KMS-11 (cell line): ENCODE measurements at regions not wholly inside any gene's neighbourhood (a gene's known extent, or its start where the extent isn't known, plus 50 kb on each side); places are given as distances from the start of the nearest gene placed in this dataset.

Source experiments
- H2AFZ ChIP-seq: fragments of 200-600 bp; sonication (generic); 2 replicates; pipeline ENCODE4 v1.6.1; 2016; ENCODE audit warnings: antibody characterized with exemption, mixed run types, low read depth
- H3K27ac ChIP-seq: fragments of 200-600 bp; sonication (generic); 2 replicates; pipeline ENCODE4 v1.6.1; 2016; ENCODE audit warnings: mild to moderate bottlenecking, mixed run types
- H3K27me3 ChIP-seq: fragments of 200-600 bp; sonication (generic); 2 replicates; pipeline ENCODE4 v1.6.1; 2017; ENCODE audit warnings: mild to moderate bottlenecking, low read depth, mixed run types, moderate library complexity; ENCODE audit not compliant: insufficient read depth
- H3K36me3 ChIP-seq: fragments of 200-600 bp; sonication (generic); 2 replicates; pipeline ENCODE4 v1.6.1; 2017; ENCODE audit warnings: mild to moderate bottlenecking, mixed run types; ENCODE audit not compliant: insufficient read depth
- H3K4me1 ChIP-seq: fragments of 200-600 bp; sonication (generic); 2 replicates; pipeline ENCODE4 v1.6.1; 2016; ENCODE audit warnings: mild to moderate bottlenecking, low read depth, mixed run types; ENCODE audit not compliant: poor library complexity, severe bottlenecking
- H3K4me2 ChIP-seq: fragments of 200-600 bp; sonication (generic); 2 replicates; pipeline ENCODE4 v1.7.0; 2016; ENCODE audit warnings: mild to moderate bottlenecking, mixed run types
- H3K4me3 ChIP-seq: fragments of 200-600 bp; sonication (generic); IDR thresholded peaks from 2 replicates; pipeline ENCODE4 v1.6.1; 2017; ENCODE audit warnings: low read depth, low read length, mixed read lengths; ENCODE audit not compliant: insufficient read depth
- H3K79me2 ChIP-seq: fragments of 200-600 bp; sonication (generic); 2 replicates; pipeline ENCODE4 v1.6.1; 2016; ENCODE audit warnings: low read depth, mixed run types; ENCODE audit not compliant: insufficient read depth
- H3K9ac ChIP-seq: fragments of 200-600 bp; sonication (generic); 2 replicates; pipeline ENCODE4 v1.6.1; 2016; ENCODE audit warnings: mild to moderate bottlenecking, mixed run types
- H4K20me1 ChIP-seq: fragments of 200-600 bp; sonication (generic); 2 replicates; pipeline ENCODE4 v1.6.1; 2016; ENCODE audit warnings: mild to moderate bottlenecking, mixed run types; ENCODE audit not compliant: insufficient read depth
- TF ChIP-seq, protein P1 (sequence below): fragments of 200-600 bp; sonication (generic); conservative IDR thresholded peaks from 2 replicates; pipeline ENCODE4 v1.6.1; 2017; ENCODE audit warnings: low read depth, mild to moderate bottlenecking, antibody characterized with exemption, low read length, moderate library complexity, mixed read lengths

DNA sequence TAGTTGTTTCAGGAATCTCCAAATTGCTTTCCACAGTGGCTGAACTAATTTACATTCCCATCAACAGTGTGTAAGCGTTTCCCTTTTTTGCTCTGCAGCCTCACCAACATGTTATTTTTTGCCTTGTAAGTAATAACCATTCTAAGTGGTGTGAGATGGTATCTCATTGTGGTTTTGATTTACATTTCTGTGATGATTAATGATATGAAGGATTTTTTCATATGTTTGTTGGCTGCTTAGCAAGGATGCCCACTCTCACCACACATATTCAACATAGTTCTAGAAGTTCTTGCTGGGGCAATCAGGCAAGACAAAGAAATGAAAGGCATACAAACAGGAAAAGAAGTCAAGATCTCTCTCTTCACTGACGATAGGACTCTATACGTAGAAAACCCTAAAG, 472.4 kb downstream of the ZNF674 start:
- Histone ChIP-seq H3K79me2 (no peaks in the 10 kb centered on the region), H3K27ac (no peak overlapping the region), H4K20me1 (no peaks in the 10 kb centered on the region), H3K36me3 (no peaks in the 10 kb centered on the region), H3K4me3 (no peak overlapping the region), H3K4me1 (no peaks in the 10 kb centered on the region), H3K27me3 (no peaks in the 10 kb centered on the region), H3K9ac (no peak overlapping the region), H2AFZ (no peak overlapping the region), H3K4me2 (no peak overlapping the region)
- TF ChIP-seq, protein P1, sequence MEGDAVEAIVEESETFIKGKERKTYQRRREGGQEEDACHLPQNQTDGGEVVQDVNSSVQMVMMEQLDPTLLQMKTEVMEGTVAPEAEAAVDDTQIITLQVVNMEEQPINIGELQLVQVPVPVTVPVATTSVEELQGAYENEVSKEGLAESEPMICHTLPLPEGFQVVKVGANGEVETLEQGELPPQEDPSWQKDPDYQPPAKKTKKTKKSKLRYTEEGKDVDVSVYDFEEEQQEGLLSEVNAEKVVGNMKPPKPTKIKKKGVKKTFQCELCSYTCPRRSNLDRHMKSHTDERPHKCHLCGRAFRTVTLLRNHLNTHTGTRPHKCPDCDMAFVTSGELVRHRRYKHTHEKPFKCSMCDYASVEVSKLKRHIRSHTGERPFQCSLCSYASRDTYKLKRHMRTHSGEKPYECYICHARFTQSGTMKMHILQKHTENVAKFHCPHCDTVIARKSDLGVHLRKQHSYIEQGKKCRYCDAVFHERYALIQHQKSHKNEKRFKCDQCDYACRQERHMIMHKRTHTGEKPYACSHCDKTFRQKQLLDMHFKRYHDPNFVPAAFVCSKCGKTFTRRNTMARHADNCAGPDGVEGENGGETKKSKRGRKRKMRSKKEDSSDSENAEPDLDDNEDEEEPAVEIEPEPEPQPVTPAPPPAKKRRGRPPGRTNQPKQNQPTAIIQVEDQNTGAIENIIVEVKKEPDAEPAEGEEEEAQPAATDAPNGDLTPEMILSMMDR: no peak

DNA sequence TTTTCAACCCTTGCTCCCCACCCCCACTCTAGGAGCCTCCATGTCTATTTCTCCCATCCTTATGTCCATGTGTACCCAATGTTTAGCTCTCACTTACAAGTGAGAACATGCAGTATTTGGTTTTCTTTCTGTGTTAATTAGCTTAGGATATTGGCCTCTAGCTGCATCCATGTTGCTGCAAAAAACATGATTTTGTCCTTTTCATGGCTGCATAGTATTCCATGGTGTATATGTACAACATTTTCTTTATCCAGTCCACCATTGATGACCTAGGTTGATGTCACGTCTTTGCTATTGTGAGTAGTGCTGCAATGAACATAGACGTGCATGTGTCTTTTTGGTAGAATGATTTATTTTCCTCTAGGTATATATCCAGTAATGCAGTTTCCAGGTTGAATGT, 472.8 kb downstream of the ZNF674 start:
- H3K4me2 ChIP-seq: no peak overlapping the region
- no peak overlapping the region for H3K27ac ChIP-seq
- H3K4me3 ChIP-seq: no peak overlapping the region
- no peaks in the 10 kb centered on the region for H3K4me1 ChIP-seq
- H3K9ac ChIP-seq: no peak overlapping the region
- H3K36me3 ChIP-seq: no peaks in the 10 kb centered on the region
- no peak overlapping the region for H2AFZ ChIP-seq
- no peaks in the 10 kb centered on the region for H3K79me2 ChIP-seq
- no peaks in the 10 kb centered on the region for H4K20me1 ChIP-seq
- TF ChIP-seq, protein P1: no peak
- no peaks in the 10 kb centered on the region for H3K27me3 ChIP-seq

DNA sequence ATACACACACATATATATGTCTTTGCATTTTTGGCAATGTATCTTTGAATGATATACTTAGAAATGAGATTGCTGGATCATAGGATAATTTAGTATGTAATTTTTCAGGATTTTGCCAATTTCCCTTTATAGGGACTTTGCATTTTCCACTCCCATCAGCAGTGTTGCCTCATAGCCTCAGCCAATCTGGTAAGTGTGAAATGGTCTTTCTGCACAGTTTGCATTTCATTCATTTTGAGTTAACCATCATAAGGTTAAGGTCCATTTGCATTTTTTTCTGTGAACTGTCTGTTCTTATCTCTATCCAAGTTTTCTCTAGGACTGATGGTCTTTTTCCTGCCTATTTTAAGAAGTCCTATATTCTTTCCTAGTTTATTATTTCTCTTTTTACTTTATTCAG, 474.8 kb downstream of the ZNF674 start:
- H3K9ac ChIP-seq: no peak overlapping the region
- no peaks in the 10 kb centered on the region for H3K79me2 ChIP-seq
- H3K4me3 ChIP-seq: no peak overlapping the region
- no peaks in the 10 kb centered on the region for H3K27me3 ChIP-seq
- H3K4me1 ChIP-seq: no peaks in the 10 kb centered on the region
- H4K20me1 ChIP-seq: no peaks in the 10 kb centered on the region
- no peak overlapping the region for H3K4me2 ChIP-seq
- no peaks in the 10 kb centered on the region for H3K36me3 ChIP-seq
- no peak overlapping the region for H2AFZ ChIP-seq
- no peak overlapping the region for H3K27ac ChIP-seq
- TF ChIP-seq, protein P1: no peak

DNA sequence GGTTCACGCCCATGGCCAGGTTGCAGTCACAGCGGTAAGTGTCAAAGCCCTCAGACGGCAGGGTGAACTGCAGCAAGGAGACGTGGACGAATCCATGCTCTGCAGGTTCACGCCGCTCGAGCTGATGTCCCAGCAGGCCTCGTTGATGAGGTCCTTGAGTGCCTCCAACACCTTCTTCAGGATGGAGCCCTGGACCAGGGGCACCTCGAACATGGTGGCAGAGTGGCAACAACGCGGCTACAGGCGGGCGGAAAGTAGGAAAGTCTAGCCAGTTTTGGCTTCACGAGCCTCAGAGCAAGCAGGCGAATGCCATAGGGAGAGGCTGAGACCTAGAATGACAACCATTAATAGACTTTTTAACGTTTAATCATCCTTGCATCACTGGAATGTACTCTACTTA, 485.9 kb downstream of the ZNF674 start:
- H3K79me2 ChIP-seq: no peaks in the 10 kb centered on the region
- H2AFZ ChIP-seq: no peak overlapping the region
- no peak overlapping the region for H3K9ac ChIP-seq
- H3K4me2 ChIP-seq: no peak overlapping the region
- H3K27ac ChIP-seq: no peak overlapping the region
- H3K4me3 ChIP-seq: no peak overlapping the region
- H3K4me1 ChIP-seq: no peaks in the 10 kb centered on the region
- H3K27me3 ChIP-seq: no peaks in the 10 kb centered on the region
- no peaks in the 10 kb centered on the region for H3K36me3 ChIP-seq
- TF ChIP-seq, protein P1: no peak
- H4K20me1 ChIP-seq: no peaks in the 10 kb centered on the region

DNA sequence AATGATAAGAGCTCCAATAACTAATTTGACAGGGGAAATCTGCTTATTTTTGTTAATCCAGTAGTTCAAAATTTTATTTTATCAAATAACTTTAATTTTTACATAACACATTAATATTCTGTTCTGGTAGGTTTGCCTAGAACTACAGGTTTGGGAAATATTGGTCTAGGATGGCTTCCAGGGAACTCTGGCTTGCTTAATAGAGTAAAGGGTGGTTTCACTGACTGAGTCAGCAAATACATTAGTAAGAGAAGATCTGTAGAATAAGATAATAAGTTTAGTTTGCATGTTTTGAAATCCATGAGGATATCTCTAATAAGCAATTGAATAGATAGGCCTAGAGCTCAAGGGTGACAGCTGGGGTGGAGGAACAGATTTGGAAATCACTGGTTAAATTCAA, 500.7 kb downstream of the ZNF674 start:
- Histone ChIP-seq H3K9ac (no peak overlapping the region), H3K27me3 (no peaks in the 10 kb centered on the region), H3K4me2 (no peak overlapping the region), H2AFZ (no peak overlapping the region), H3K4me1 (no peaks in the 10 kb centered on the region), H3K4me3 (no peak overlapping the region), H3K36me3 (no peaks in the 10 kb centered on the region), H3K27ac (no peak overlapping the region), H3K79me2 (no peaks in the 10 kb centered on the region), H4K20me1 (no peaks in the 10 kb centered on the region)
- TF ChIP-seq, protein P1: no peak
